Activated T-helper 1 cell treated with Interleukin-2 at 50 U/mL for 16 hours (primary cell): ENCODE measurements at regions not wholly inside any gene's neighbourhood (a gene's known extent, or its start where the extent isn't known, plus 50 kb on each side); places are given as distances from the start of the nearest gene placed in this dataset.

Experiments
- DNase-seq: peaks from one replicate; pipeline ENCODE4 v3.0.0-alpha.2; 2020; ENCODE audit warnings: low read depth

- DNase-seq, result no peak
These were observed 78.6 kb downstream of the ZIC5 start for GRCh38 chr13:99892866-99893504.

GRCh38 chr13:99892196-99892613 lies 79.4 kb downstream of the ZIC5 start:
- no peak for DNase-seq

DNA sequence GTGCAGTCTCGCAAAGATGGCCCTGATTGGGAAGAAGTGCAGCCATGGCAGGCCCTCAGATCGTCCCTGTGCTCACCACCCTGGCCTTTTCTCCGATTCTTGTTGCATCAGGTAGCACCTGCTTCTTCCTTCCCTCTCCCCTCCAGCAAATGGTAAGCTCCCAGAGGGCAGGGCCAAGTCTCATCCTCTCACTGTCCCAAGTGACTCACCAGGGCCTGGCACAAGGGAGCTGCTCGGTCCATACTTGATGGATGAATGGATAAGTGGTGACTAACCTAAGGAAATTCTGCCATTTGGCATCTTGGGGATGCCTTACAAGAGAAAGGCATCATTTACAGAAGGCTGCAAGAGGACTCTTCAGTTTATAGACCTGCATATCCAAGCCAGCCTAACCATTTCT lies 84.9 kb downstream of the ZIC5 start:
- DNase-seq, result no peak

GRCh38 chr13:99884913-99885312 lies 86.7 kb downstream of the ZIC5 start:
- no peak for DNase-seq

DNA sequence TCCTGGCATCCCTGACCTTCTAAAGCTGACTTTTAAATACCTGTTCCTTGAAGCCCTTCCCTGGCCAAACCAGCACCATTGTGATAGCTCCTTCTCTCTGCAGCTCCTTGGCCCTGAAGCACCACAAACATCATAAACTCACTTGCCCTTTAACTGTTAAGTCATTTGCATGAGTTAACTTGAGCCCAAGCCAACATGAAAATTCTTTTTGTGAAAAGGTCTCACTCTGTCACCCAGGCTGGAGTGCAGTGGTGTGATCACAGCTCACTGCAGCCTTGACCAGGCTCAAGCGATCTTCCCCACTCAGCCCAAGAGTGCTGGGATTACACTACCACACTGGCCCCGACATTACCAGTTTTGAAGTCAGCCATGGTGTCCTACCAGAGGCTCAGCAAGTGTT lies 87.8 kb downstream of the ZIC5 start:
- no peak for DNase-seq

DNA sequence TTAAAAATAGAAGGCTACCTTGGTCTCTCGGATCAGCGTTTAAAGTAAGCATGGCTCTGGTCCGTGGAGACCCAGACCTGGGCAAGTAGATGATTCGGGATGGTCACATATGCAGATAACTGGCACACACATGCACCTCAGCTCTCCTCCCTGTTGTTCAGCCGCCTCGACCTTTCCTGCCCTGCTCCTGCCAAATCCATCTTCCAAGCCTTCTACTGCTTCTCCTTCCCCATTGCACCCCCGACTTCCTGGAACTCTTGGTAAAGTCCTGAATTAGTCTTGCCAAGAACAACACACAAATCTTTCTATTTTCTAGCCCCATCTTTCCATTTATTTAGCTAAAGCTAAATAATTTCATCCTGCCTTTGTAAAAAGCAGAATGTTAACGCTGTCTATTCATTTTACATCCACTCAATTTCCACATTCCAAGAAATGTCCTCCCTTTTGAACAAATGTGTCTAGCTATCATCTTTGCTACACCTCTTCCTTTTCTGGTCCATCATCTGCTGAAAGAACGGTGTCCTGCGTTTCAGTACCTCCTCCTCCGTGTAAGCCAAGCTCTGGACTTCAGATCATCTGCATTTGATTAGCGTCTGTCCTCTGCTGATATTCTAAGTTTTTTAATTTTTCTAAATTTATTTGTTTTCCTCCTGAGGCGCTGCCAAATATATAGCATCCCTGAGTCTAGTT lies 92.5 kb downstream of the ZIC5 start:
- no peak for DNase-seq

DNA sequence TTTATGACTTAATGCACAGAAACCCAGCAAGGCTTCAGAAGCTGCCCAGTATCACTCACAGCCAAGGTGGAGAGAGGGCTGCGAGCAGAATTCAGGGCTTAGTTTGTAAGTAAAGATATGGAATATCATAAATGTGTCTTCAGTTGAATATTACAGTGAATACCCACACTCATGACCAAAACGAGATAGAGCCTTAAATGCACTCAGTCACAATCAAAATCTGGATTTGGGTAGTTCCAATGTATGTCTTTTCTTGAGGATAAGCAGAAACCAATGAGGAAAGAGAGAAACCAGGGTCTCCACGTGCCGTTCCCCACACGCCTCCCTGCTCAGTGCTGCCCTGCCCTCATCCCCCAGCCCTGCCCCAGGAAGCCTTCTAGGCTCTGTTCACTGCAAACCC lies 94.9 kb downstream of the ZIC5 start:
- no peak for DNase-seq

- no peak for DNase-seq
These were observed 96.2 kb downstream of the ZIC5 start for GRCh38 chr13:99875391-99875790.

DNA sequence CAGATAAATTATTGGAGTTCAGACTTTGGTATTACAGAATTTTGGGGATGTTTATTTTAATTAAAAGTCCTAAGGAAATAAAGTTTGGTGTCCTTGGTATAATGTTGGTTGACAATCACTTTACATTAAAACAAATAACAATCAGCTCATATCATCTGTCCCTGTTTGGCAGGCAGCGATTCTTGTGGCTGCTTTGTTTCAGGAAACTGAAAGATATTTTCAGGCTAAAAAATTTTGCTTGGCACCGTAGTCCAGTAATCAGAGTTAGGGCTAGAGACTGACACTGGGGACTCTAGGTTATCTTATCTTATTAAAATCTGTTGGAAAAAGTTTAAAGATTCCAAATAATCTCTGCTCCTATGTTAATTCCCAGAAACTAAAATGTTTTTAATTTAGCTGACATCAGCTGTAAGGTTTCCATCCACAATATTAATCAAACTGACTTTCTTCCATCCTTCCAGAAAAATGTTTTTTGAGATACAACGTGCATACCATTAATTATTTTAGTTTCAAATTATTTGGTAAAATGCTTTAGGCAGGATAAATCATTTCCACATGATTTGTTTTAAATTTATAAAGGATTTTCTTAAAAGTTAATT lies 97.6 kb downstream of the ZIC5 start:
- no peak for DNase-seq

DNA sequence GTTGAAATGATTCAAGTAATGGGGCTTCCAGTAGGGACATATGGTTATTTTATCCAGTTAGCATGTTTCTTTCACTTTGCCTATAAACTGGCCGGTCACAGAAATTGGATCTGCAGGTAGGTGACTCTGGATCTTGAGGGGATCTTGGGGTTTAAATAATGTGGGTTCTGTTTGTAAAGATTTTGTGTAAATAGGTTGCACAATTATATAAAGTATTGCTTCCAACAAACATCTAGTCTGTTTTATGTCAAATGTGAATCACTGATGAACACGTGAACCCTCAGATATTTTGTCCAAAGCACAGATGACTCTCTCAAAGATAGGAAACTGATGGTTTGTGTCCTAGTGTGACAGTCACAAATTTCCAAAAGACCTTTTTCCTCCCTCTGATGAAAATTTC lies 98.4 kb downstream of the ZIC5 start:
- DNase-seq, result no peak

DNA sequence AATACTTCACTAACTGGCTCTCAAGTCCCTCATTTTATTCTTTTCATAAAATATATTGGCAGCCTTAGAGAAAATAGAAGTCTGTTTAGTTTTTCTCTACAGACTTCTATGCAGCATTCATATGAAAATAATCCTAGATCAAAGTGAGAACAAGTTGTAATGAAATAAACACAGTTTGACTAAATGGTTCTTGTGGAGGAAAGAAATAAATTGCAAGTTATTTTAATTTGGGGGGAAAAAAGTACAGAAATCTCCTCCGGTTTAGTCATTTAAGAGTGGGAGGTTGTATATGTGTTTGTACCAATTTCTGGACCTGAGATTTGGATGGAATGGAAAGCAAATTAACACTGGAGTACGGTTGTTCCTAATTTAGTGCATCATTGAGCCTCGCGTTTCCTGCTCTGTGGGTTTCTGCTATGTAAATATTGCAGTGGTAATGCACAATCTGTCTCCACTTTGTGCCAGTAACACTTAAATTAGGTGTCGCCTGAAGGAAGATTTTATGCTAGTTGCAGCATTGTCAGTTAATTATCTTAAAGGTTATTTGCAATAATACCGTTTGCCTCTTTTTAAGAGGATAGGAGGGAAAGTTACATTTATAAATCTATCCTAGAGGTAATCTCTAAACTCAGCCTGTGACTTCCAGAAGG lies 100.2 kb downstream of the ZIC5 start:
- DNase-seq, result no peak

DNA sequence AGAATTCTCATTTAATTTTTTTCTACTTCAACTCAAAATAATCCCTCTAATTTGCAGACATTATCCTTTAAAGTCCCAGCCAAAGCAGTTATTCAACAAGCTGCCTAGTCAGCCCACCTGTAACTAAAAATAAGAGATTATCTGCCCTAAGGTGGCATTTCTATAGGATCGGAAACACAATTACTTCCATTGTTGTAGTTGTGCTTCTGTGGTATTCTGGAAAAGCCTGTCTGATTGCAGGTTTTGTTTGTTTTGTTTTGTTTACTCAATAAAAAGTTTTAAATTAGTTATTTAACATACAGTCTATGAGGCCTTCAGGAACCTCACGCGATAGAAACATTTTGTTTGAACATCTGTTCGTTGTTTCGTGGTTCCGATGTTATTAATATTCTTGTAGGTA lies 101.0 kb downstream of the ZIC5 start:
- DNase-seq, result no peak

DNA sequence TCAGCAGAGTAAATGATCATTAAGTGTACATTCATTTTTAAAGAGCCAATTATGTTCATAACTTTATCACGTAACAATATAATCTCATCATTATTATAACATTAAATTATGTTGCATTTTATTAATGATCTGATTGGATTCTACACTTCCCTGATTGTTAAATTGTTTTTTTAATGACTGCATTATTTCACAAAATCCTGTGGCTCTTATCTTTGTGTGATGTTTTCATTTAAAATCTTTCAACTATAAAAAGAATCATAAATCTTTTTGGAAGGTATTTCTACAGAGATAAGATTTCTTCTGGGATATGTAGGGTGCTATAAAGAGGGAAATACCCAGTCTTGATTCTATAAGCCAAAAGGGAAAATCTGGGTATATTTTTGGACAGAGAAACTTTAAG lies 101.7 kb downstream of the ZIC5 start:
- no peak for DNase-seq

- no peak for DNase-seq
These were observed 102.8 kb downstream of the ZIC5 start for GRCh38 chr13:99868767-99869166.

DNA sequence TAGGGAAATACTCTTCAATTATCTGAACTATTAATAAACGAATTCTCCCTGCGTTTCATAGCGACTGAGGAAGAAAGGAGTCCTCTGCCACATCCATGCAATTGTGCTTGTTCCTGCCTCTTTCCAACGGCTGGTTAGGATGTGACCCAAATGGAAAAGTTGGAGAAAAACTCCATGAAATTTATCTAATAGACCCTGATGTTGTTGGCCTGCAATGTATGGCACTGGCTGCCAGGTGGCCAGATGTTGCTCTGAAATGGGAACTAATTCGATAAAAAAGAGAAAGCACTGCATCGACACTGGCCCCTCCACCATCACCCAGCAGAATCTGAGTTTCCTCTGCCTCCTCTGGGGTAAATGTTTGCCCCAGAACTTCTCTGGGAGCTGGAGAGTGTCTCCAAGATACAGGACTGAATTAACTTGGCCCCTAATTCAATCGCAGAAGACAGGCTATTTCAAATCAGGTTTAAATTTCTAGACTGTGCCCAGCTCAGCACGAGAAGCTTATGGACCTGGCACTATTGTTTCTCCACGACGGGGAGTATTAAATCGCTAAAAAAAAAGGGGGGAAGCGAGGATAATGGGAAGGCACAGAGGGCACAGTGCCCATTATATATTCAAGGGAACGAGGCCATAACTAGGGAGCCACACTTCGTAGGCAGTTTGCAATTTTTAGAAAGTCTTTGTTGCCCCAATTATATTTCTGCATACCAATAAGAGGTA lies 103.9 kb downstream of the ZIC5 start:
- DNase-seq, result no peak

DNA sequence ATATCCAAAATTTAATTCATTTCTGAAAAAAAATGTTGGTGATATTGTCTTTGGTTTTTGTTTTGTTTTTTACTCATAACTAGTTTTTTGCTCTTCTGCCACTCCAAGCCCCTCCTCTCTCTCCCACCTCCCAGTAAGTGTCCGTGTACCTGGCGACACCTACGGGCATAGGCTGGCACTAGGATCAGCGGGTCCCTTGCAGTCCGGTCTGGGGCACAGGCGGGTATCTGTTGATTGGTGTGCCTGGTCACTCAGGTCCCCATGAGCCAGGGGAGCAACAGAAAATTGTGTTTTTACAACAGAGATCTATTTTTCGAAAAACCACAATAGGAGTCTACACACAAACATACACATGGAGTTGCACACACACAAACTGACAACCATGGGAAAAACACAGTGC lies 104.8 kb downstream of the ZIC5 start:
- no peak for DNase-seq

GRCh38 chr13:99865420-99865930 lies 106.1 kb downstream of the ZIC5 start:
- no peak for DNase-seq

DNA sequence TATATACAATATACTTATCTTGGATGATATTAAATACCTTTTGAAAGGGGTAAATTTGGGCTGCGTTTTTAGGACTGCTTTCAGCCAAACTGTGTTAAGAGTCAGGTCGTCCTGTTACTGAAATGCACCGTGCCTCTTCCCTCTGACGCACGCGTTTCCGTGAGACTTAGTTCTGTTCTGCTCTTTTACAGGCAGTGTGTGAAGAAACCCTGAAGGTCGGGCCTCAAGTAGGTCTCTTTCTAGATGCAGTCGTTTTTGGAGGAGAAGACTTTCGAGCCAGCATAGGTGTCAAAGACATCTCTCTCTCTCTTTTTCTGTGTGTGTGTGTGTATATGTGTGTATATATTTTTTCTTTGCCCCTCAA lies 107.0 kb downstream of the ZIC5 start:
- no peak for DNase-seq

DNA sequence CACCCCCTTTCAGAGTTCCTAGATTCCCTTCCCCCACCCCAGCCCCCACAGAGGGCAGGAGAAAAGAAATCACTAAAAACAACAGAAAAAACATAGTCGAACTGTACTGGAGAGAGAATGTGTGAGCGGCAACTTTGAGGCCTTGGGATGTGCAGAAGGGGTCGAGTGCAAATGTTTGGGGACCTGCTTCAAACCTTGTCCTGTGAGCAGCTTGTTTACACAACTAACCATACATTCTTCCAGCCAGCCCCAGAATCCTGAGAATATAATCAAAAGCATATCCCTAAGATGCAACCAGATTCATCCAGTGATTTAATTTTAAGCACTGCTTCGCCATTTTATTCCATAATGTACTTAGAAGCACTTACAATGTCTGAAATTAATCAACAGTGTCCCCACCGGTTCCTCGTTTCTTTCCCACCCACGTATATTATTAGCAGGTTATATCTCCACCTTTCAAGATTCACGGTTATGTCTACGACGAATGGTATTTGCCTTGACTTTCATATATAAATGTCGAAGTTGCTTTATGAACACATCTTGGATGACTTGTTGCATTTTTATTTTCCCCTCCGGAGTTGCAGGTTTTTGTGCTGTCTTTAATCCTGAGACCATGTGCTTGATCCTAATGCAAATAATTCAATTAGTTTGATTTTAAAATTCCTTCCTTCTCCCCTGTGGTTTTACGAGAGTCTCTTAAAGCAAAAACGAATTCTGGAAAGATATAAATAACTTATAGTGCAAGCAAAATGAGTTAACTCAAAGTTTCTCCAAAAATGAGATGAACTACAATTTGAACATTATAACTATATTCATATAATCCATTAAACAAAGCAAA lies 107.6 kb downstream of the ZIC5 start:
- no peak for DNase-seq

DNA sequence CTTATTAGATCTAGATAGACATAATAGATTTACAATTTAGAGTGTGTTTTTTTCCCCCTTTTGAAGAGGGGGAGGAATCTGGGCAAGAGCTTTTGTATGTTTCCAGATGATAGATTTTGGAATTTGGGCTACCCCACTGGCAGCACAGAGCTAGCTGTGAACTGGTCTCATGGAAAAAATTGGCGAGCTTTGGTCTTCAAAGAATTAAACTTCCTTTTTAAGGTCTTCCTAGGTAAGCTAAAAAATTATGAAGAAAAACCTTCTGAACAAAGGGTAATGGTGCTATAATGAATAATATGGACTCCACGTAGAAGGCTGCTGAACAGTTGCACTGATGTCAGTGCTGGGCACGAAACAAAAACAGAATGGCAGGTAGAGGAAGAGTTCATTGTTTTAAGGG lies 109.3 kb downstream of the ZIC5 start:
- DNase-seq, result no peak

GRCh38 chr13:99861771-99862170 lies 109.8 kb downstream of the ZIC5 start:
- DNase-seq, result no peak
